Stomach (tissue), 4 donors: ENCODE measurements at regions not wholly inside any gene's neighbourhood (a gene's known extent, or its start where the extent isn't known, plus 50 kb on each side); places are given as distances from the start of the nearest gene placed in this dataset.

Source experiments
- POLR2AphosphoS5 ChIP-seq, 3 donors: sonication (generic); formaldehyde crosslinking; IDR thresholded peaks; one replicate each; pipeline ENCODE4 v1.6.1; 2016; ENCODE audit warnings: antibody characterized with exemption in 3 of 3
- TF ChIP-seq, protein P1 (sequence below), 7 experiments: fragments of 450-650 bp in 4 of 7; fragments of 200-600 bp in 3 of 7; sonication (generic) in 3 of 7; IDR thresholded peaks; one replicate each; pipeline ENCODE4 v1.5.1; 2016 to 2019; ENCODE audit warnings: antibody characterized with exemption in 7 of 7, control low read depth in 2 of 7, mild to moderate bottlenecking in 1 of 7

GRCh38 chr1:187715483-187715882 is 886.7 kb downstream of the PLA2G4A start:
- no peak for TF ChIP-seq POLR2AphosphoS5 (IDR thresholded peaks at IDR 0.05)
- TF ChIP-seq, protein P1, sequence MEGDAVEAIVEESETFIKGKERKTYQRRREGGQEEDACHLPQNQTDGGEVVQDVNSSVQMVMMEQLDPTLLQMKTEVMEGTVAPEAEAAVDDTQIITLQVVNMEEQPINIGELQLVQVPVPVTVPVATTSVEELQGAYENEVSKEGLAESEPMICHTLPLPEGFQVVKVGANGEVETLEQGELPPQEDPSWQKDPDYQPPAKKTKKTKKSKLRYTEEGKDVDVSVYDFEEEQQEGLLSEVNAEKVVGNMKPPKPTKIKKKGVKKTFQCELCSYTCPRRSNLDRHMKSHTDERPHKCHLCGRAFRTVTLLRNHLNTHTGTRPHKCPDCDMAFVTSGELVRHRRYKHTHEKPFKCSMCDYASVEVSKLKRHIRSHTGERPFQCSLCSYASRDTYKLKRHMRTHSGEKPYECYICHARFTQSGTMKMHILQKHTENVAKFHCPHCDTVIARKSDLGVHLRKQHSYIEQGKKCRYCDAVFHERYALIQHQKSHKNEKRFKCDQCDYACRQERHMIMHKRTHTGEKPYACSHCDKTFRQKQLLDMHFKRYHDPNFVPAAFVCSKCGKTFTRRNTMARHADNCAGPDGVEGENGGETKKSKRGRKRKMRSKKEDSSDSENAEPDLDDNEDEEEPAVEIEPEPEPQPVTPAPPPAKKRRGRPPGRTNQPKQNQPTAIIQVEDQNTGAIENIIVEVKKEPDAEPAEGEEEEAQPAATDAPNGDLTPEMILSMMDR (IDR thresholded peaks at IDR 0.05) = no peak
